ENCODE measurements at regions not wholly inside any gene's neighbourhood (a gene's known extent, or its start where the extent isn't known, plus 50 kb on each side); places are given as distances from the start of the nearest gene placed in this dataset.
"Not testable (repeated sequence)": the region's sequence is repeated elsewhere in the genome, so short reads cannot be mapped to it uniquely, and the experiment has no call there.

- no peaks in the 10 kb centered on the region for H3K36me3 ChIP-seq (replicated peaks in 1 of 2; ENCODE audit: control insufficient read depth in 2 of 2, insufficient read depth in 2 of 2, low read length in 2 of 2)
- no peak overlapping the region for H4K8ac ChIP-seq (ENCODE audit: low read depth, low read length)
- H3K23ac ChIP-seq (ENCODE audit: low read depth, low read length, poor library complexity): no peak overlapping the region
- H3K4me2 ChIP-seq (ENCODE audit: insufficient read depth, low read length, poor library complexity, severe bottlenecking): no peak overlapping the region
- no peak for DNase-seq (ENCODE audit: low spot score)
- H2AK5ac ChIP-seq (ENCODE audit: low read depth, low read length): no peak overlapping the region
- no peak overlapping the region for H4K91ac ChIP-seq (ENCODE audit: low read depth, low read length, poor library complexity)
- H2AFZ ChIP-seq (ENCODE audit: low read length): peak overlapping the region; percentile 65
- H3K4me1 ChIP-seq (ENCODE audit: control insufficient read depth in 2 of 2, insufficient read depth in 1 of 2, low read depth in 1 of 2, low read length in 2 of 2): peaks cover 0 to 9% of the 10 kb centered on the region in 2 donors
- no peak overlapping the region for H3K4ac ChIP-seq (ENCODE audit: low read length)
- no peak overlapping the region for H2BK120ac ChIP-seq (ENCODE audit: low read depth, low read length)
- H2BK5ac ChIP-seq (ENCODE audit: low read length): no peak overlapping the region
- no peak overlapping the region for H3K4me3 ChIP-seq (ENCODE audit: low read length in 2 of 2)
- H3K79me1 ChIP-seq (ENCODE audit: low read depth, low read length): no peaks in the 10 kb centered on the region
- H3K18ac ChIP-seq (ENCODE audit: low read length): no peak overlapping the region
- H3K27ac ChIP-seq (replicated peaks; ENCODE audit: low read length): no peak overlapping the region
- no CpG with 5 or more reads among the region's 1 CpG for WGBS, 2 donors (ENCODE audit: extremely low coverage in 2 of 2, insufficient read length in 2 of 2, insufficient replicate concordance in 1 of 2)
- no peak overlapping the region for H3K9ac ChIP-seq (ENCODE audit: low read depth, low read length, poor library complexity)
- no peak overlapping the region for H3K14ac ChIP-seq (ENCODE audit: low read length)
- H3K9me3 ChIP-seq (replicated peaks in 1 of 2; ENCODE audit: control insufficient read depth in 2 of 2, insufficient read depth in 1 of 2, low read depth in 1 of 2, low read length in 2 of 2): peaks cover 1 to 20% of the 10 kb centered on the region in 2 donors
- no peaks in the 10 kb centered on the region for H3K27me3 ChIP-seq (ENCODE audit: control insufficient read depth in 3 of 3, insufficient read depth in 3 of 3, low read depth in 1 of 3, low read length in 3 of 3)
- no peak overlapping the region for H2BK15ac ChIP-seq (ENCODE audit: low read length)
- H2BK12ac ChIP-seq (ENCODE audit: low read length): no peak overlapping the region
Measured at GRCh38 chr6:66184091-66184490, 477.1 kb upstream of the EYS start.

GRCh38 chr6:66179361-66179760, 472.3 kb upstream of the EYS start:
- no peak for DNase-seq (ENCODE audit: low spot score)
- Histone ChIP-seq H2AFZ (ENCODE audit: low read length) (no peak overlapping the region), H3K9ac (ENCODE audit: low read depth, low read length, poor library complexity) (no peak overlapping the region), H4K91ac (ENCODE audit: low read depth, low read length, poor library complexity) (no peak overlapping the region), H3K18ac (ENCODE audit: low read length) (no peak overlapping the region), H3K27me3 (ENCODE audit: control insufficient read depth in 3 of 3, insufficient read depth in 3 of 3, low read depth in 1 of 3, low read length in 3 of 3) (no peaks in the 10 kb centered on the region), H3K4me1 (ENCODE audit: control insufficient read depth in 2 of 2, insufficient read depth in 1 of 2, low read depth in 1 of 2, low read length in 2 of 2) (peaks cover 0 to 3% of the 10 kb centered on the region in 2 donors), H2BK12ac (ENCODE audit: low read length) (no peak overlapping the region), H4K8ac (ENCODE audit: low read depth, low read length) (no peak overlapping the region), H2BK120ac (ENCODE audit: low read depth, low read length) (no peak overlapping the region), H3K14ac (ENCODE audit: low read length) (no peak overlapping the region), H3K4ac (ENCODE audit: low read length) (no peak overlapping the region), H3K27ac (replicated peaks; ENCODE audit: low read length) (no peak overlapping the region), H3K4me2 (ENCODE audit: insufficient read depth, low read length, poor library complexity, severe bottlenecking) (no peak overlapping the region), H3K4me3 (ENCODE audit: low read length in 2 of 2) (no peak overlapping the region), H2BK15ac (ENCODE audit: low read length) (no peak overlapping the region), H3K9me3 (replicated peaks in 1 of 2; ENCODE audit: control insufficient read depth in 2 of 2, insufficient read depth in 1 of 2, low read depth in 1 of 2, low read length in 2 of 2) (peaks cover 0 to 2% of the 10 kb centered on the region in 2 donors), H2BK5ac (ENCODE audit: low read length) (no peak overlapping the region), H3K79me1 (ENCODE audit: low read depth, low read length) (no peaks in the 10 kb centered on the region), H3K23ac (ENCODE audit: low read depth, low read length, poor library complexity) (no peak overlapping the region), H3K36me3 (replicated peaks in 1 of 2; ENCODE audit: control insufficient read depth in 2 of 2, insufficient read depth in 2 of 2, low read length in 2 of 2) (no peaks in the 10 kb centered on the region), H2AK5ac (ENCODE audit: low read depth, low read length) (no peak overlapping the region)
- no CpG with 5 or more reads among the region's 3 CpGs for WGBS, 2 donors (ENCODE audit: extremely low coverage in 2 of 2, insufficient read length in 2 of 2, insufficient replicate concordance in 1 of 2)

- Histone ChIP-seq H3K79me1 (ENCODE audit: low read depth, low read length) (no peaks in the 10 kb centered on the region), H3K27ac (replicated peaks; ENCODE audit: low read length) (no peak overlapping the region), H2BK5ac (ENCODE audit: low read length) (no peak overlapping the region), H3K18ac (ENCODE audit: low read length) (no peak overlapping the region), H3K14ac (ENCODE audit: low read length) (no peak overlapping the region), H4K91ac (ENCODE audit: low read depth, low read length, poor library complexity) (no peak overlapping the region), H3K36me3 (replicated peaks in 1 of 2; ENCODE audit: control insufficient read depth in 2 of 2, insufficient read depth in 2 of 2, low read length in 2 of 2) (no peaks in the 10 kb centered on the region), H3K23ac (ENCODE audit: low read depth, low read length, poor library complexity) (no peak overlapping the region), H3K4me1 (ENCODE audit: control insufficient read depth in 2 of 2, insufficient read depth in 1 of 2, low read depth in 1 of 2, low read length in 2 of 2) (no peaks in the 10 kb centered on the region), H2AFZ (ENCODE audit: low read length) (no peak overlapping the region), H2AK5ac (ENCODE audit: low read depth, low read length) (no peak overlapping the region), H3K9me3 (replicated peaks in 1 of 2; ENCODE audit: control insufficient read depth in 2 of 2, insufficient read depth in 1 of 2, low read depth in 1 of 2, low read length in 2 of 2) (peaks cover 4 to 18% of the 10 kb centered on the region in 2 donors), H2BK12ac (ENCODE audit: low read length) (no peak overlapping the region), H3K9ac (ENCODE audit: low read depth, low read length, poor library complexity) (no peak overlapping the region), H3K27me3 (ENCODE audit: control insufficient read depth in 3 of 3, insufficient read depth in 3 of 3, low read depth in 1 of 3, low read length in 3 of 3) (no peaks in the 10 kb centered on the region), H3K4me2 (ENCODE audit: insufficient read depth, low read length, poor library complexity, severe bottlenecking) (no peak overlapping the region), H3K4me3 (ENCODE audit: low read length in 2 of 2) (no peak overlapping the region), H3K4ac (ENCODE audit: low read length) (no peak overlapping the region), H2BK120ac (ENCODE audit: low read depth, low read length) (no peak overlapping the region), H4K8ac (ENCODE audit: low read depth, low read length) (no peak overlapping the region), H2BK15ac (ENCODE audit: low read length) (no peak overlapping the region)
- WGBS, 2 donors (ENCODE audit: extremely low coverage in 2 of 2, insufficient read length in 2 of 2, insufficient replicate concordance in 1 of 2): no CpG with 5 or more reads among the region's 6 CpGs
- DNase-seq (ENCODE audit: low spot score): no peak
Measured at GRCh38 chr6:66173587-66173986, 466.6 kb upstream of the EYS start.

- peaks cover 7 to 21% of the 10 kb centered on the region in 2 donors for H3K9me3 ChIP-seq (replicated peaks in 1 of 2; ENCODE audit: control insufficient read depth in 2 of 2, insufficient read depth in 1 of 2, low read depth in 1 of 2, low read length in 2 of 2)
- H4K91ac ChIP-seq (ENCODE audit: low read depth, low read length, poor library complexity); H3K27ac ChIP-seq (replicated peaks; ENCODE audit: low read length); H3K36me3 ChIP-seq (replicated peaks in 1 of 2; ENCODE audit: control insufficient read depth in 2 of 2, insufficient read depth in 2 of 2, low read length in 2 of 2); H3K4me1 ChIP-seq (ENCODE audit: control insufficient read depth in 2 of 2, insufficient read depth in 1 of 2, low read depth in 1 of 2, low read length in 2 of 2); H3K79me1 ChIP-seq (ENCODE audit: low read depth, low read length); H3K23ac ChIP-seq (ENCODE audit: low read depth, low read length, poor library complexity); H3K18ac ChIP-seq (ENCODE audit: low read length); H2BK120ac ChIP-seq (ENCODE audit: low read depth, low read length); H3K27me3 ChIP-seq (ENCODE audit: control insufficient read depth in 3 of 3, insufficient read depth in 3 of 3, low read depth in 1 of 3, low read length in 3 of 3); H3K4me3 ChIP-seq (ENCODE audit: low read length in 2 of 2); H4K8ac ChIP-seq (ENCODE audit: low read depth, low read length); H2BK5ac ChIP-seq (ENCODE audit: low read length); H2BK15ac ChIP-seq (ENCODE audit: low read length); H2AK5ac ChIP-seq (ENCODE audit: low read depth, low read length); H2AFZ ChIP-seq (ENCODE audit: low read length); H3K14ac ChIP-seq (ENCODE audit: low read length); H3K9ac ChIP-seq (ENCODE audit: low read depth, low read length, poor library complexity); H2BK12ac ChIP-seq (ENCODE audit: low read length); H3K4ac ChIP-seq (ENCODE audit: low read length); H3K4me2 ChIP-seq (ENCODE audit: insufficient read depth, low read length, poor library complexity, severe bottlenecking); DNase-seq (ENCODE audit: low spot score): not testable (repeated sequence)
- WGBS, 2 donors (ENCODE audit: extremely low coverage in 2 of 2, insufficient read length in 2 of 2, insufficient replicate concordance in 1 of 2): no CpG with 5 or more reads among the region's 10 CpGs
Measured at GRCh38 chr6:66166713-66167112, 459.7 kb upstream of the EYS start.

Measured in neuronal stem cell (in vitro differentiated cells).